H1 (cell line): ENCODE measurements at regions not wholly inside any gene's neighbourhood (a gene's known extent, or its start where the extent isn't known, plus 50 kb on each side); places are given as distances from the start of the nearest gene placed in this dataset.

Source experiments
- CTCF ChIA-PET: fragments of 300-600 bp; sonication (Branson Sonifier 250); formaldehyde crosslinking; loops from one replicate; lab custom pipeline; 2021; ENCODE audit not compliant: partially characterized antibody; lab: Charles Lee
- POLR2A ChIA-PET: fragments of 300-600 bp; sonication (Branson Sonifier 250); formaldehyde crosslinking; loops from one replicate; lab custom pipeline; 2021; ENCODE audit warnings: inconsistent platforms; ENCODE audit not compliant: partially characterized antibody; lab: Charles Lee
- DNase-seq, 2 experiments: peaks; one replicate each; pipeline versions ENCODE4 v3.0.0 to v3.0.0-alpha.2; 2010 to 2022; ENCODE audit warnings: low spot score in 2 of 2, low read depth in 1 of 2, mixed read lengths in 1 of 2
- FAIRE-seq: peaks from 2 replicates; lab custom pipeline; 2011; peaks lifted over from hg19 to GRCh38; lab: Jason Lieb, UNC
- H2AFZ ChIP-seq: 2 replicates; pipeline ENCODE4 v1.8.1; 2012; ENCODE audit warnings: low read length, inconsistent platforms
- H2AK5ac ChIP-seq: 2 replicates; pipeline ENCODE4 v1.6.1; 2013; ENCODE audit warnings: low read depth, low read length
- H2BK120ac ChIP-seq: replicated peaks from 2 replicates; pipeline ENCODE3; 2013; ENCODE audit warnings: low read depth, low read length, inconsistent platforms
- H2BK12ac ChIP-seq: 2 replicates; pipeline ENCODE4 v1.6.1; 2013; ENCODE audit warnings: low read depth, low read length
- H2BK15ac ChIP-seq: 2 replicates; pipeline ENCODE4 v1.6.1; 2013; ENCODE audit warnings: low read length
- H2BK20ac ChIP-seq: 2 replicates; pipeline ENCODE4 v1.6.1; 2013; ENCODE audit warnings: low read length
- H2BK5ac ChIP-seq: 2 replicates; pipeline ENCODE4 v1.6.1; 2013; ENCODE audit warnings: low read depth, low read length
- H3K14ac ChIP-seq: 2 replicates; pipeline ENCODE4 v1.6.1; 2013; ENCODE audit warnings: inconsistent platforms; ENCODE audit not compliant: insufficient read length
- H3K18ac ChIP-seq: 2 replicates; pipeline ENCODE4 v1.6.1; 2013; ENCODE audit warnings: low read length; ENCODE audit errors: extremely low read depth
- H3K23ac ChIP-seq: 2 replicates; pipeline ENCODE4 v1.6.1; 2013; ENCODE audit warnings: inconsistent platforms; ENCODE audit not compliant: insufficient read length
- H3K23me2 ChIP-seq: 2 replicates; pipeline ENCODE4 v1.6.1; 2013; ENCODE audit warnings: low read depth, low read length
- H3K27ac ChIP-seq: 2 replicates; pipeline ENCODE4 v1.6.1; 2011; ENCODE audit warnings: low read depth, low read length, inconsistent platforms
- H3K27me3 ChIP-seq, 4 experiments: replicated peaks in 1 of 4; 1 replicate in 1 of 4; 2 replicates in 3 of 4; pipeline versions ENCODE4 v1.6.1 to v1.8.1; 2011 to 2013; ENCODE audit warnings: low read length in 3 of 4, mild to moderate bottlenecking in 3 of 4, inconsistent platforms in 2 of 4, mixed read lengths in 2 of 4, moderate library complexity in 1 of 4; ENCODE audit not compliant: control insufficient read depth in 3 of 4, insufficient read depth in 3 of 4; ENCODE audit errors: extremely low read depth in 1 of 4
- H3K36me3 ChIP-seq, 4 experiments: 2 replicates each; pipeline versions ENCODE4 v1.6.1 to v1.8.1; 2011 to 2013; ENCODE audit warnings: mild to moderate bottlenecking in 4 of 4, low read length in 3 of 4, moderate library complexity in 2 of 4, control low read depth in 1 of 4, inconsistent platforms in 1 of 4; ENCODE audit not compliant: insufficient read depth in 4 of 4, control insufficient read depth in 2 of 4
- H3K4ac ChIP-seq: replicated peaks from 2 replicates; pipeline ENCODE3; 2013; ENCODE audit warnings: low read length, low read depth, mixed read lengths, inconsistent platforms; ENCODE audit not compliant: insufficient read length
- H3K4me1 ChIP-seq, 4 experiments: replicated peaks in 1 of 4; 1 replicate in 1 of 4; 2 replicates in 3 of 4; pipeline versions ENCODE4 v1.6.1 to v1.8.1; 2011 to 2013; ENCODE audit warnings: low read length in 3 of 4, inconsistent platforms in 2 of 4, mixed read lengths in 1 of 4; ENCODE audit not compliant: insufficient read depth in 4 of 4, control insufficient read depth in 3 of 4
- H3K4me2 ChIP-seq, 2 experiments: 2 replicates each; pipeline versions ENCODE4 v1.6.1 to v1.8.1; 2011 to 2013; ENCODE audit warnings: low read depth in 2 of 2, low read length in 2 of 2, control low read depth in 1 of 2, inconsistent platforms in 1 of 2, mild to moderate bottlenecking in 1 of 2; ENCODE audit not compliant: insufficient read depth in 1 of 2
- H3K4me3 ChIP-seq, 4 experiments: fragments of 200-600, 300-600 bp in 1 of 4; sonication (generic), shearing (Covaris generic), sonication (Bioruptor Twin) in 1 of 4; 2 replicates each; pipeline versions ENCODE4 v1.5.1 to v1.8.1; 2011 to 2016; ENCODE audit warnings: low read length in 4 of 4, low read depth in 3 of 4, control low read depth in 2 of 4, inconsistent platforms in 2 of 4, mild to moderate bottlenecking in 2 of 4, mixed read lengths in 1 of 4, moderate library complexity in 1 of 4; ENCODE audit not compliant: insufficient read depth in 2 of 4; ENCODE audit errors: extremely low read depth in 1 of 4
- H3K56ac ChIP-seq: replicated peaks from 2 replicates; pipeline ENCODE3; 2013; ENCODE audit warnings: low read depth, mild to moderate bottlenecking, mixed read lengths, low read length, inconsistent platforms; ENCODE audit not compliant: insufficient read length
- H3K79me1 ChIP-seq: 2 replicates; pipeline ENCODE4 v1.6.1; 2013; ENCODE audit warnings: low read depth, low read length, control low read depth
- H3K79me2 ChIP-seq, 2 experiments: 2 replicates each; pipeline versions ENCODE4 v1.6.1 to v1.8.1; 2012 to 2013; ENCODE audit warnings: low read length in 2 of 2, mild to moderate bottlenecking in 2 of 2, inconsistent platforms in 1 of 2; ENCODE audit not compliant: insufficient read depth in 2 of 2, control insufficient read depth in 1 of 2
- H3K9ac ChIP-seq, 4 experiments: replicated peaks in 1 of 4; 1 replicate in 1 of 4; 2 replicates in 3 of 4; pipeline versions ENCODE4 v1.6.1 to v1.8.1; 2011 to 2013; ENCODE audit warnings: low read depth in 3 of 4, low read length in 3 of 4, control low read depth in 2 of 4, mild to moderate bottlenecking in 2 of 4, moderate library complexity in 2 of 4, inconsistent platforms in 1 of 4; ENCODE audit errors: extremely low read depth in 1 of 4
- H3K9me3 ChIP-seq, 2 experiments: 2 replicates each; pipeline versions ENCODE4 v1.6.1 to v1.8.1; 2012 to 2013; ENCODE audit warnings: mild to moderate bottlenecking in 2 of 2, moderate library complexity in 2 of 2, control low read depth in 1 of 2, inconsistent platforms in 1 of 2, low read depth in 1 of 2, low read length in 1 of 2, mixed read lengths in 1 of 2; ENCODE audit not compliant: insufficient read depth in 2 of 2
- H4K20me1 ChIP-seq, 2 experiments: replicated peaks in 1 of 2; 2 replicates each; pipeline versions ENCODE3 to v1.8.1; 2011 to 2013; ENCODE audit warnings: inconsistent platforms in 2 of 2, low read length in 2 of 2, mild to moderate bottlenecking in 1 of 2; ENCODE audit not compliant: insufficient read depth in 2 of 2, control insufficient read depth in 1 of 2
- H4K5ac ChIP-seq: 2 replicates; pipeline ENCODE4 v1.6.1; 2013; ENCODE audit warnings: low read length, low read depth, mixed read lengths, inconsistent platforms; ENCODE audit not compliant: insufficient read length
- H4K8ac ChIP-seq: 2 replicates; pipeline ENCODE4 v1.8.0; 2013; ENCODE audit warnings: mild to moderate bottlenecking, moderate library complexity, low read length, inconsistent platforms; ENCODE audit not compliant: insufficient read depth; ENCODE audit errors: extremely low read depth
- H4K91ac ChIP-seq: replicated peaks from 2 replicates; pipeline ENCODE3; 2013; ENCODE audit warnings: low read length, mixed read lengths, inconsistent platforms; ENCODE audit not compliant: insufficient read length
- ASH2L ChIP-seq: fragments of 200-600, 300-600 bp; sonication (generic); IDR thresholded peaks from one replicate; pipeline ENCODE4 v1.7.1; 2017; ENCODE audit warnings: low read length
- EP300 ChIP-seq, 2 experiments: IDR thresholded peaks; 1 replicate in 1 of 2; 2 replicates in 1 of 2; pipeline ENCODE4 v1.6.1; 2011 to 2012; ENCODE audit warnings: low read depth in 2 of 2, low read length in 2 of 2, mild to moderate bottlenecking in 2 of 2, borderline replicate concordance in 1 of 2, inconsistent platforms in 1 of 2, moderate library complexity in 1 of 2
- EZH2 ChIP-seq: fragments of 200-600 bp; sonication (generic); IDR thresholded peaks from 2 replicates; pipeline ENCODE4 v1.7.1; 2012; ENCODE audit warnings: low read depth, mild to moderate bottlenecking, moderate library complexity, low read length, inconsistent platforms; ENCODE audit not compliant: severe bottlenecking
- FOSL1 ChIP-seq: IDR thresholded peaks from 2 replicates; pipeline ENCODE4 v1.6.1; 2011; ENCODE audit warnings: mild to moderate bottlenecking, low read depth, low read length, moderate library complexity; ENCODE audit not compliant: insufficient read depth
- KDM1A ChIP-seq: fragments of 200-600, 300-600 bp; sonication (generic); IDR thresholded peaks from 2 replicates; pipeline ENCODE4 v1.7.1; 2016; ENCODE audit warnings: mild to moderate bottlenecking, low read length, borderline replicate concordance
- POU5F1 ChIP-seq: IDR thresholded peaks from 2 replicates; pipeline ENCODE4 v1.6.1; 2011; ENCODE audit warnings: low read depth, mild to moderate bottlenecking, low read length, moderate library complexity
- RAD21 ChIP-seq, 2 experiments: IDR thresholded peaks in 1 of 2; conservative IDR thresholded peaks in 1 of 2; 2 replicates each; pipeline ENCODE4 v1.6.1; 2011; ENCODE audit warnings: low read depth in 2 of 2, low read length in 2 of 2, improper control_type of control experiment in 1 of 2, inconsistent platforms in 1 of 2, mild to moderate bottlenecking in 1 of 2, moderate library complexity in 1 of 2
- RBBP5 ChIP-seq: IDR thresholded peaks from 2 replicates; pipeline ENCODE4 v1.7.1; 2012; ENCODE audit warnings: low read depth, mild to moderate bottlenecking, inconsistent platforms, low read length, moderate library complexity, borderline replicate concordance
- WGBS, 2 experiments: shearing (Covaris generic) in 1 of 2; methylation state at CpG; one replicate each; pipeline versions ENCODE4 v1.1.6 to v1.1.7; 2013 to 2015; ENCODE audit warnings: low lambda C conversion rate in 2 of 2, mixed read lengths in 2 of 2, inconsistent platforms in 1 of 2, low coverage in 1 of 2, missing lambda C conversion rate in 1 of 2; ENCODE audit not compliant: insufficient replicate concordance in 2 of 2, insufficient coverage in 1 of 2, insufficient read length in 1 of 2; ENCODE audit errors: extremely low coverage in 1 of 2, missing lambda C conversion rate in 1 of 2; 5-methylcytosine and 5-hydroxymethylcytosine counted together
- TF ChIP-seq, protein P1 (sequence below): IDR thresholded peaks from 2 replicates; pipeline ENCODE4 v1.6.1; 2012; ENCODE audit warnings: inconsistent platforms

DNA sequence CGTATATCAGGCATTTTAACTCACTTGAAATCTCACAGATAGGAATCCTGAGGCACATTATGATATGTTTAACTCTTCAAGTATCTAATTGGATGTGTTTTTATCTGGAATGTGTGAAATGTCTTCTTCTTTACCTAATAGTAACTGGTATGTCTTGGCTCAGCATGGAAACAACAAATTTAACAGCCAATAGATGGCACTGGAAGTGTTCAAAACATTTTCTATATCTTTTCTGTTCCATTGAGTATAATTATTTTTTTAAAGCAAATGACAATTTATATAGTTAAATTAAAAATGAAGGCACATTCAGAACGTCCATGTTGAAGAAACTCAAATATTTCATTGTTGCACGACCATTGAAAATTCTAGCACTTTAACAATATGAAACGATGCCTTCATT, 164.6 kb upstream of the SLC16A7 start:
- FAIRE-seq, result no peak
- H2BK12ac ChIP-seq, result no peak overlapping the region

More for the DNA sequence above, 164.6 kb upstream of the SLC16A7 start:
- H3K4me3 ChIP-seq, result no peak overlapping the region
- H3K36me3 ChIP-seq, result no peaks in the 10 kb centered on the region
- H3K23me2 ChIP-seq, result no peaks in the 10 kb centered on the region
- no peak for TF ChIP-seq KDM1A
- TF ChIP-seq FOSL1, result no peak
- no peak for TF ChIP-seq EZH2
- no peak for TF ChIP-seq RBBP5
- no peak for TF ChIP-seq POU5F1
- TF ChIP-seq ASH2L, result no peak
- no peak; a peak in 1 of 4 replicates for TF ChIP-seq RAD21 (IDR thresholded peaks at IDR 0.05 in 1 of 2, conservative IDR thresholded peaks at IDR 0.05 in 1 of 2; ENCODE audit: low read depth in 2 of 2, low read length in 2 of 2)
- TF ChIP-seq, protein P1, sequence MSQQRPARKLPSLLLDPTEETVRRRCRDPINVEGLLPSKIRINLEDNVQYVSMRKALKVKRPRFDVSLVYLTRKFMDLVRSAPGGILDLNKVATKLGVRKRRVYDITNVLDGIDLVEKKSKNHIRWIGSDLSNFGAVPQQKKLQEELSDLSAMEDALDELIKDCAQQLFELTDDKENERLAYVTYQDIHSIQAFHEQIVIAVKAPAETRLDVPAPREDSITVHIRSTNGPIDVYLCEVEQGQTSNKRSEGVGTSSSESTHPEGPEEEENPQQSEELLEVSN, result no peak
- TF ChIP-seq EP300 (IDR thresholded peaks at IDR 0.05; ENCODE audit: borderline replicate concordance in 1 of 2, low read depth in 2 of 2, low read length in 2 of 2), result no peak
- no peaks in the 10 kb centered on the region for H3K9me3 ChIP-seq
- H3K27ac ChIP-seq, result no peak overlapping the region
- H4K20me1 ChIP-seq, result no peaks in the 10 kb centered on the region
- H2AFZ ChIP-seq, result no peak overlapping the region
- no peak overlapping the region for H3K23ac ChIP-seq
- H3K56ac ChIP-seq, result no peak overlapping the region
- H3K27me3 ChIP-seq, result no peaks in the 10 kb centered on the region
- H2BK20ac ChIP-seq, result no peak overlapping the region
- no peak overlapping the region for H3K18ac ChIP-seq
- no peak overlapping the region for H2BK5ac ChIP-seq
- H3K79me1 ChIP-seq, result no peaks in the 10 kb centered on the region
- no peak overlapping the region for H3K4ac ChIP-seq
- H4K91ac ChIP-seq, result no peak overlapping the region
- H3K79me2 ChIP-seq, result no peaks in the 10 kb centered on the region
- H3K4me2 ChIP-seq, result no peak overlapping the region
- H3K4me1 ChIP-seq, result peaks cover 0 to 3% (median 0%) of the 10 kb centered on the region in 4 experiments; a peak in 2 of 7 replicates
- H2AK5ac ChIP-seq, result no peak overlapping the region
- ChIA-PET CTCF (interaction anchor here (0.6 to 1.5 kb wide), 2 partner anchors 11 to 316 kb away, joined by 3 read pairs; no protein-coding TSS in a partner anchor), POLR2A (no interaction called here)
- no peak for DNase-seq
- H2BK15ac ChIP-seq, result no peak overlapping the region
- no peak overlapping the region for H3K9ac ChIP-seq
- WGBS, 2 experiments, result 68% methylated on average over 4 of the region's 4 CpGs; no CpG with 5 or more reads in 1 of the 2 experiments
- H2BK120ac ChIP-seq, result no peak overlapping the region
- H4K5ac ChIP-seq, result no peak overlapping the region
- no peak overlapping the region for H3K14ac ChIP-seq
- H4K8ac ChIP-seq, result no peak overlapping the region
